ENCODE measurements at regions not wholly inside any gene's neighbourhood (a gene's known extent, or its start where the extent isn't known, plus 50 kb on each side); places are given as distances from the start of the nearest gene placed in this dataset.
"Not testable (repeated sequence)": the region's sequence is repeated elsewhere in the genome, so short reads cannot be mapped to it uniquely, and the experiment has no call there.

- no peak overlapping the region for H3K4me3 Mint-ChIP-seq
- H3K27ac Mint-ChIP-seq: no peak overlapping the region
- intact Hi-C loops (cut with micrococcal nuclease): no loop called here
- DNase-seq (ENCODE audit: low spot score): no peak
- no peaks in the 10 kb centered on the region for H3K4me1 Mint-ChIP-seq (ENCODE audit: low read depth)
- no peaks in the 10 kb centered on the region for H3K36me3 Mint-ChIP-seq (ENCODE audit: low read depth)
- no peaks in the 10 kb centered on the region for H3K27me3 Mint-ChIP-seq (ENCODE audit: insufficient read depth)
- peaks cover 14% of the 10 kb centered on the region for H3K9me3 Mint-ChIP-seq
These were observed 74.5 kb upstream of the ZPLD1 start for GRCh38 chr3:102360183-102360860.

GRCh38 chr3:102361101-102361500 is 73.7 kb upstream of the ZPLD1 start:
- no peaks in the 10 kb centered on the region for H3K27me3 Mint-ChIP-seq (ENCODE audit: insufficient read depth)
- H3K4me1 Mint-ChIP-seq (ENCODE audit: low read depth): no peaks in the 10 kb centered on the region
- no peaks in the 10 kb centered on the region for H3K36me3 Mint-ChIP-seq (ENCODE audit: low read depth)
- no peak overlapping the region for H3K27ac Mint-ChIP-seq
- peaks cover 14% of the 10 kb centered on the region for H3K9me3 Mint-ChIP-seq
- no peak for DNase-seq (ENCODE audit: low spot score)
- intact Hi-C loops (cut with micrococcal nuclease): no loop called here
- no peak overlapping the region for H3K4me3 Mint-ChIP-seq

- H3K4me1 Mint-ChIP-seq (ENCODE audit: low read depth); H3K36me3 Mint-ChIP-seq (ENCODE audit: low read depth); intact Hi-C loops (cut with micrococcal nuclease); H3K4me3 Mint-ChIP-seq; H3K27ac Mint-ChIP-seq; DNase-seq (ENCODE audit: low spot score); H3K27me3 Mint-ChIP-seq (ENCODE audit: insufficient read depth): not testable (repeated sequence)
- peaks cover 14% of the 10 kb centered on the region for H3K9me3 Mint-ChIP-seq
These were observed 68.7 kb upstream of the ZPLD1 start for GRCh38 chr3:102366116-102366515.

- intact Hi-C loops (cut with micrococcal nuclease): loop anchor here (10.0 kb wide), 1 partner anchor 570 kb away; no protein-coding TSS in a partner anchor
- H3K27ac Mint-ChIP-seq: no peak overlapping the region
- H3K27me3 Mint-ChIP-seq (ENCODE audit: insufficient read depth): no peaks in the 10 kb centered on the region
- no peaks in the 10 kb centered on the region for H3K36me3 Mint-ChIP-seq (ENCODE audit: low read depth)
- no peak for DNase-seq (ENCODE audit: low spot score)
- no peak overlapping the region for H3K4me3 Mint-ChIP-seq
- H3K4me1 Mint-ChIP-seq (ENCODE audit: low read depth): no peaks in the 10 kb centered on the region
- H3K9me3 Mint-ChIP-seq: no peaks in the 10 kb centered on the region
These were observed 59.8 kb upstream of the ZPLD1 start for GRCh38 chr3:102374863-102375634.

GRCh38 chr3:102378216-102378615 is 56.6 kb upstream of the ZPLD1 start:
- DNase-seq (ENCODE audit: low spot score): no peak
- Mint-ChIP-seq H3K4me1 (ENCODE audit: low read depth) (no peaks in the 10 kb centered on the region), H3K36me3 (ENCODE audit: low read depth) (no peaks in the 10 kb centered on the region), H3K4me3 (no peak overlapping the region), H3K27ac (no peak overlapping the region), H3K9me3 (no peaks in the 10 kb centered on the region), H3K27me3 (ENCODE audit: insufficient read depth) (no peaks in the 10 kb centered on the region)
- intact Hi-C loops (cut with micrococcal nuclease): loop anchor here (10.0 kb wide), 1 partner anchor 573 kb away; no protein-coding TSS in a partner anchor

- H3K4me1 Mint-ChIP-seq (ENCODE audit: low read depth); H3K9me3 Mint-ChIP-seq; intact Hi-C loops (cut with micrococcal nuclease); H3K36me3 Mint-ChIP-seq (ENCODE audit: low read depth); DNase-seq (ENCODE audit: low spot score); H3K27ac Mint-ChIP-seq; H3K27me3 Mint-ChIP-seq (ENCODE audit: insufficient read depth); H3K4me3 Mint-ChIP-seq: not testable (repeated sequence)
These were observed 52.6 kb upstream of the ZPLD1 start for GRCh38 chr3:102382201-102382600.

Measured in activated T-helper 1 cell treated with anti-CD3 and anti-CD28 coated beads, Interleukin-12 subunit alpha, Interleukin-12 subunit beta, Interleukin-2, Interleukin-4 antibody, amounts not matched to agents 30 ng/mL and 10 ng/mL and 1 ng/mL, durations not matched to agents 14 hours and 24 hours and 36 hours (primary cell).